ENCODE measurements at regions not wholly inside any gene's neighbourhood (a gene's known extent, or its start where the extent isn't known, plus 50 kb on each side); places are given as distances from the start of the nearest gene placed in this dataset.

GRCh38 chr6:139528471-139528870 is 154.0 kb upstream of the CITED2 start:
- no peak for TF ChIP-seq POLR2A (IDR thresholded peaks at IDR 0.05)
- TF ChIP-seq, protein P1, sequence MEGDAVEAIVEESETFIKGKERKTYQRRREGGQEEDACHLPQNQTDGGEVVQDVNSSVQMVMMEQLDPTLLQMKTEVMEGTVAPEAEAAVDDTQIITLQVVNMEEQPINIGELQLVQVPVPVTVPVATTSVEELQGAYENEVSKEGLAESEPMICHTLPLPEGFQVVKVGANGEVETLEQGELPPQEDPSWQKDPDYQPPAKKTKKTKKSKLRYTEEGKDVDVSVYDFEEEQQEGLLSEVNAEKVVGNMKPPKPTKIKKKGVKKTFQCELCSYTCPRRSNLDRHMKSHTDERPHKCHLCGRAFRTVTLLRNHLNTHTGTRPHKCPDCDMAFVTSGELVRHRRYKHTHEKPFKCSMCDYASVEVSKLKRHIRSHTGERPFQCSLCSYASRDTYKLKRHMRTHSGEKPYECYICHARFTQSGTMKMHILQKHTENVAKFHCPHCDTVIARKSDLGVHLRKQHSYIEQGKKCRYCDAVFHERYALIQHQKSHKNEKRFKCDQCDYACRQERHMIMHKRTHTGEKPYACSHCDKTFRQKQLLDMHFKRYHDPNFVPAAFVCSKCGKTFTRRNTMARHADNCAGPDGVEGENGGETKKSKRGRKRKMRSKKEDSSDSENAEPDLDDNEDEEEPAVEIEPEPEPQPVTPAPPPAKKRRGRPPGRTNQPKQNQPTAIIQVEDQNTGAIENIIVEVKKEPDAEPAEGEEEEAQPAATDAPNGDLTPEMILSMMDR (IDR thresholded peaks at IDR 0.05), result no peak

All from heart left ventricle (tissue), 13 donors.